Kidney epithelial cell (primary cell): ENCODE measurements at regions not wholly inside any gene's neighbourhood (a gene's known extent, or its start where the extent isn't known, plus 50 kb on each side); places are given as distances from the start of the nearest gene placed in this dataset.
"Not testable (repeated sequence)": the region's sequence is repeated elsewhere in the genome, so short reads cannot be mapped to it uniquely, and the experiment has no call there.

Experiments used
- DNase-seq: peaks from one replicate; pipeline ENCODE4 v3.0.0-alpha.2; 2010; ENCODE audit warnings: low read depth
- H3K27me3 ChIP-seq: 2 replicates; pipeline ENCODE4 v1.6.0; 2011; ENCODE audit warnings: low read length; ENCODE audit not compliant: control insufficient read depth, insufficient read depth
- H3K36me3 ChIP-seq: 2 replicates; pipeline ENCODE4 v1.5.1; 2011; ENCODE audit warnings: low read length; ENCODE audit not compliant: control insufficient read depth, insufficient read depth
- H3K4me3 ChIP-seq: 2 replicates; pipeline ENCODE4 v1.5.1; 2011; ENCODE audit warnings: low read depth, mild to moderate bottlenecking, control low read depth, low read length
- CTCF ChIP-seq: IDR thresholded peaks from 2 replicates; pipeline ENCODE4 v1.5.1; 2011; ENCODE audit warnings: mild to moderate bottlenecking, moderate library complexity, low read length, control low read depth, inconsistent platforms; ENCODE audit not compliant: insufficient read depth, poor library complexity, severe bottlenecking

- Histone ChIP-seq H3K4me3 (no peak overlapping the region), H3K36me3 (no peaks in the 10 kb centered on the region), H3K27me3 (no peaks in the 10 kb centered on the region)
- no peak for TF ChIP-seq CTCF
- DNase-seq: no peak
Measured at GRCh38 chr5:99355881-99356280, 427.1 kb upstream of the CHD1 start.

GRCh38 chr5:99349787-99350186 is 421.0 kb upstream of the CHD1 start:
- H3K27me3 ChIP-seq: no peaks in the 10 kb centered on the region
- H3K4me3 ChIP-seq: no peak overlapping the region
- DNase-seq: no peak
- H3K36me3 ChIP-seq: no peaks in the 10 kb centered on the region
- no peak for TF ChIP-seq CTCF

- TF ChIP-seq CTCF: no peak
- H3K27me3 ChIP-seq: no peaks in the 10 kb centered on the region
- H3K4me3 ChIP-seq: no peak overlapping the region
- no peak for DNase-seq
- H3K36me3 ChIP-seq: no peaks in the 10 kb centered on the region
Measured at GRCh38 chr5:99348597-99348996, 419.8 kb upstream of the CHD1 start.

GRCh38 chr5:99339758-99340157 is 411.0 kb upstream of the CHD1 start:
- not testable (repeated sequence) for H3K36me3 ChIP-seq, DNase-seq, H3K27me3 ChIP-seq, H3K4me3 ChIP-seq

DNA sequence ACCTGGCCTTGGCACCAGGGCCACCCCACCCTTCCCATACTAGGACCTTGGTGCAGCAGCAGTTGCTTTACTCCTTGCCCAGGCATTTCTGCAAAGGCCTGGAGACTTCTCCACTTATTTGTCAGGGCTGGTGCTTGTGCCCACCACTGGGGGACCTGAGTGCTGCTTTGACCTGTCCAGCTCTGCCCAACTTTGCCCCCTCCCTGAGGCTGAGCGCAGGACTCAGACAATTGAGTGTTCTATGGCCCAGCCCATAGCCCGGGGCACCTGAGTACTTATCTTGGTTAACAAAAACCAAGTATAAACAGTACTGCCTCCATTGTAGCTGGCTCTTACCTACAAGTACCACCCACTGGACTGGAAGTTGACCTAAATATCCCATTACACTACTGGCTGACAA is 406.1 kb upstream of the CHD1 start:
- Histone ChIP-seq H3K27me3 (no peaks in the 10 kb centered on the region), H3K4me3 (no peak overlapping the region), H3K36me3 (no peaks in the 10 kb centered on the region)
- no peak for DNase-seq
- TF ChIP-seq CTCF: no peak

DNA sequence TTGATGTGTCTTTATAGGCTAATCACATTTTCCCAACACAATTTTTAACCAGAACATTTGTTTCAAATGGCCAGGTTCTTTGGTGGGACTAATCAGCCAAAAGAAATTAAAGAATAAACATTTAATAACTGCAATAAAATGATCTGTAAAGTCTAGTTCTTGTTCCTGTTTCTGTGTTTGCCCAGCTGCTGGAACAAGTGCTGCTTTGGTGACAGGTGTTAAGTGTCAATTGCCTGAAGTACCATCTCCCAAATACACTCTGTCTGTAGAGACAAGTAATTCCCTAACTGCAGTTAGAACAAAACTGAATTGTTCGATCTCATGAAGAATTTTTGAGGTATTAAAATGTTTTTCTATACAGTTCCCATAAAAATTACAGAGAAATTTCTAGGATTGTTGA is 402.3 kb upstream of the CHD1 start:
- H3K4me3 ChIP-seq: no peak overlapping the region
- no peak for DNase-seq
- H3K36me3 ChIP-seq: no peaks in the 10 kb centered on the region
- no peaks in the 10 kb centered on the region for H3K27me3 ChIP-seq
- TF ChIP-seq CTCF: no peak
